NCI-H187 treated with DMSO at 0.1 percent for 48 hours (cell line): ENCODE measurements at regions not wholly inside any gene's neighbourhood (a gene's known extent, or its start where the extent isn't known, plus 50 kb on each side); places are given as distances from the start of the nearest gene placed in this dataset.
"Not testable (repeated sequence)": the region's sequence is repeated elsewhere in the genome, so short reads cannot be mapped to it uniquely, and the experiment has no call there.

Experiments
- DNase-seq: peaks from one replicate; lab custom pipeline; 2025; lab: John Stamatoyannopoulos, UW

DNA sequence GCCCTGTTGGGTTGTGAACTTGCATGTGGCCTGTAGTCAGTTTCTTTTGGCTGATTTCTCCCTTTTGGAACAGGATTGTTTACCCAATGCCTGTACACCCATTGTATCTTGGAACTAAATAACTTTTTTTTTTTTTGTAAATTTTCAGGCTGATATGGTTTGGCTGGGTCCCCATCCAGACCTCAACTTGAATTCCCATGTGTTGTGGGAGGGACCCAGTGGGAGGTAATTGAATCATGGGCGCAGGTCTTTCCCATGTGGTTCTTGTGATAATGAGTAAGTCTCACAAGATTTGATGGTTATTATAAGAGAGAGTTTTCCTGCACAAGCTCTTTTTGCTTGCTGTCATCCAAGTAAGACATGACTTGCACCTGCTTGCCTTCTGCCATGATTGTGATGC, 253.8 kb upstream of the GBE1 start:
- no peak for DNase-seq

DNA sequence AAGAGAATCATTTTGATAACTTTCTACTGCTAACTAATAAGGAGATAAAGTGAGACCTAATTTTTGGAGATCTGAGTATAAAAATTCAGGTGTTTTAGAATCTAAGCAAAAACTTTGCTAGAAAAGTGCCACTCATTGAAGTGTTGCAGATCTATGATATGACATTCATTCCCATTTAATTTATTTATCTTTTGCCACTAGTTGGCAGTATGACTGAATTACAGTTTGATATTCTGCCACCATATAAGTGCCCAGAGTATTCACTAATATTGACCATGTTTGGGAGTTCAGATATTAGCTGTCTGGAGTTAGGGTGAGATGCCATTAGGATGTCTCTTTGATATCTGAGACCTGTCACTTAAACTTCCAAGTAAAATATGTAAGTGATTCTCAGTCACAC, 251.3 kb upstream of the GBE1 start:
- DNase-seq = no peak

DNA sequence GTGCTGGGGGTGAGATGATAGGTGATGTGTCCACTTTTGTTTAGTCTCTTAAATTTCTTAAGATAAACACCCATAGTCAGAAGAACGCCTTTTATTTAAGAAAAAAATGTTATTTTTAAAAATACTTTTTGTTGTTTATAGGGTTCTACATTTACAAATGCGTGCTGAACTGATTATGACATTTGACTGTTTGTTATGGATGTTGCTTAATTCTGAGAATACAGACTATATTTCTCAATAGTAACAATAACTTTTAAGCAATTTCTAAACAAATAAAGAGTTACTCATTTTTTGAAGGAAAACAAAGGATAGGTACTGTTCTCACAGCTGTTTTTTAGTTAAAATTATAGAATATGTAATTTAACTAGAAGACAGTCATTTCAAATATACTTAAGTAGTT, 249.9 kb upstream of the GBE1 start:
- DNase-seq = no peak

DNA sequence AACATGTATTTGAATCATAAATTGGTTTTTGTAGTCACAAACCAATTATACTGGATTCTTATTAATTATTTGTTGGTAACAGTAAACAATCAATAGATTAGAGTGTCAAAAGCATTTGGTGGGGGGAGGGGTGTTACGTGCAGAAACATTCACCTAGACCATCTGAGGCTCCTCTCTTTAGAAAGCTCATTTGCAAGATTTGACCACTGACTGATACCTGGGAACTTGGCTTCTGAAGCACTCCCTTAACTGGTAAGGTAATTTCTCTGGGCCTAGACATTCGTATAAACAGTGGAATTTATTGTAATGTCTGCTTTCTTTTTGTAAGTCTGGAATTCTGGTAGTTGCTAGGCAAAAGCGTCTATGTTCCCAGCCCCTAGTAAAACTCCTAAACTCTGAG, 243.8 kb upstream of the GBE1 start:
- no peak for DNase-seq

DNA sequence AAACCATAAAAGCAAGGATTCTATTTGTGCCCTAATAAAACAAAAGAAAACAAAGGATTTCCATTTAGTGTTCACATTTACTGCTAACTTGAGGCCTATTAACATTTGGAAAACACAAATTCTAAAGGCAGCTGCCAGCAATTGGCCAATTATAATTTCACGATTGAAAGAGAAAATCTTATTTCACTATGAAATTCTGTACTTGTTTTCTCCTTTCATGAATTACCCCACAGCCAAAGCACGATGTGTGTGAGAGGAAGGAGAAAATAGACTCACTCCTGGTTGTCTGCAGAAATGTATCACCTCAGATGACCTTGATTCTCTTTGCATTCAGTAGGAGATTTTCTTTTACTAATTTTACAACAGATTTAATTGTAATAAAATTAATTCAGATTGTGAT, 242.8 kb upstream of the GBE1 start:
- no peak for DNase-seq

DNA sequence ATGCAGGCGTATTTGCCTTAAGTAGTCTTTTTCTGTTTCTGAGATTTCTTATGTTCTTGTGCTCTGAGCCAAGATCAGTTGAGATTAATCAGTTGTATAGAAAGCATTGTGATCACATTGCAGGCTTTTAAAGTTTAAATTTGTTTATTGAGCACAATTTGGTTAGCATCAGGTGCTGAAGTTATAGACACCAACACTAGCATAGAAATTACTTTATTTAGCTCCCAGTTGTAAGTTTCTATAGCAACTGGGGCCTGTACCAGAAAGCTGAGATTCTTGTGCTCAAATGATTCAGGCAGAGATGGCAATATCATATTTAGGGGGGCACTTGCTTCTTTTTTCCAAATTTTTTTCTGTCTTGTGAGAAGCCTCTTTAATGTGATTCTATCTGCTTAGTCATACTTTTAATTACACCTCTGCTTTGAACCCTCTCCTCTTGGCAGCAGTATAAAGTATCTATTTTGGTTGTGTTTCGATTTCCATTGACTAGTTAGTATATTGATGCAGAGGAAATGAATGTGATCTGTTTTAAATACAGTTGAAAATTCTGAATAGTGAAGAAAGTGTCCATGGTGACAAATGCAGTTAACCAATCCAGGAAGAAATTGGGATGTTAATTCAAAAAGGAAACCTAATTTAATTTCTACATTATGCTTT, 241.7 kb upstream of the GBE1 start:
- DNase-seq = no peak

DNA sequence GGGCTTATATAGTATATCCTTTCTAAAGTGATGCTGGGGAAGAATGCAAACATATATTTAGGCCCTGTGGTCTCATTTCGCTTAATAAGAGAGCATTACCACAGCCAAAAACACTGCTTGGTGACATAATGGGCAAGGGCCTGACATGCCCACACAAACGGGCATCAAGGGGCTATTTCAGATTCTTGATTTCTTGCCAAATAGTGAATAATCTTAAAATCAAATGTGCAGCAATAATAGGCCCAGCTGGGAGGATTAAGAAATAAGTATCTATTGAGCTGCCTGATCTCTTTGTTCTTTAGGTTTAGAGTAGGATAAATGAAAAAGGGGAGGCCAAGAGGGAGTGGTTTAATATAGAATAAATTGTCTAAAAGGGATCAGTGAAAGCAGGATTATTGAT, 241.0 kb upstream of the GBE1 start:
- DNase-seq = no peak

DNA sequence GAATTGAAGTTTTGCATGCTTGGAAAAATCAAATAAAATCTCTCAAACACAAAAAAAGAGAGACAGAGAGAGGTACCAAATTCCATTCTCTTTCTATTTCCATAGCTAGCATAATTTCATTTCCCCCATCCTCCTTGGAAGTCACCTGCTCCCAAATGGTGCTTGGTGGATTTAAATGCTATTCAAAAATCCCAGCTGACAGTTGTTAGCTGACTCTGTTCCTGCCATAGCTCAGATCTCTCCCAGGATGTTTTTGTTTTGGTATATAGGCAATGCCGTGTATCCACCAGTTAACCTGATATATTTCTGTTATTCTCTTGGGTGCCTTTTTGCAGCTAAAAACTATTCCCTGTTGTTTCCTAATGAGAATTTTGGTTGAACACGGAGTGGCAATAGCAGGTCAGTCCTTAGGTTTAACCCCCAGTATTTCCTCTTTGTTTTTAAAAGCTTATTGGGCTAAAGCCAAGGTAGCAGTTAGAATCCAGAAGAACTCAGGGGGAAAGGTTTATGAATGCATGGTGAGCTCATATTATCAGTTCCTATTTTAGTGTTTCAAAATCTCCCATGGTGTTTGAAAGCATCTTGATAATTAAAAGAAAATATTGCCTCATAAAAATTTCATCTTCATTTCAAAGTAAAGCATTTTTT, 240.0 kb upstream of the GBE1 start:
- DNase-seq = no peak

DNA sequence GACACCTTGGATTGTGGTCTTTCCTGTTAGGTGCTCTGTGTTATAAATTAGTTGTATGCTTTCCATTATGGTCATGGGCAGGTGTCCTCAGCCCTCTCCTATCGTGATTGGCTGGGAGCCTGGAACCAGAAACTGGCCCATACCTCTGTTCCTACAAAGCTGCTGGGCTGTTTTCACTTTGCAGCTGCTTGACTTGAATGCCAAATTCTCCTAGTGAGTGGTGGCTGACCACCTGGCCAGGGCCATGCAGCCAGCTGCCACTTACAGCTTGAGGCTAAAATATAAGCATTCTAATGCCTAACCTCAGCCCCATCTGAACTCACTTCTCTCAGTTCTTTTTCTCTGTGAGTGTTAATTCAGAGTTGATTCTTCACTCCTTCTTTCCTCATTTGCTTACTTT, 239.3 kb upstream of the GBE1 start:
- DNase-seq = no peak

DNA sequence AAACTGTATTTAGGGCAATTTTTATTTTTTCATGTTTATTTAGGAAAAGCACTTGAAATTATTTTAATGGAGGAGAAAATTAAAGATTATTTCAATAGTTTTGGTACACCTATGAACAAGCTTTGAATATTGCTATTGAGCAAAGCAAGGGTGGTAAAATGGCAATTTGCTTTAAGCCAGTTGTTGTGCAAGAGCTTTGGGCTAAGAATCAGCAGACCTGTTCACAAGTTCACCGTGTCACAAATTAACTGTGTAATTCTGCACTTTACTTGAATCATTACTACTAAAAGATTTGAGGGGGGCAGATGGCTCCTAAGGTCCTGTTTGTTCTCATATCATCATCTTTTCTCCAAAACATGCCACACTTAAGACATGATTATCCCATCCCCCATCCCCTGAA, 238.9 kb upstream of the GBE1 start:
- DNase-seq = no peak

DNA sequence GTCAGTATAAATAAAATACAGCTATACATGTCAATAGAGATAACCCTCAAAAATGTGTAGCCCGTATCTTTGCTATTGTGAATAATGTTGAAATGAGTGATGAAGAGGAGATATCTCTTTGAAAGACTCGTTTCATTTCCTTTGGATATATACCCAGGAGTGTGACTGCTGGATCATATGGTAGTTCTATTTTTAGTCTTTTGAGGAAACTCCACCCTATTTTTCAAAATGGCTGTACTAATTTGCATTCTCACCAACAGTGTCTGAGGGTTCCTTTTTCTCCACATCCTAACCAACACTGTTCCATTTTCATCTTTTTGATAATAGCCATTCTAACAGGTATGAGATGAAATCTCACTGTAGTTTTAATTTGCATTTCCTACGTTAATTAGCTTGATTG, 237.5 kb upstream of the GBE1 start:
- no peak for DNase-seq

DNA sequence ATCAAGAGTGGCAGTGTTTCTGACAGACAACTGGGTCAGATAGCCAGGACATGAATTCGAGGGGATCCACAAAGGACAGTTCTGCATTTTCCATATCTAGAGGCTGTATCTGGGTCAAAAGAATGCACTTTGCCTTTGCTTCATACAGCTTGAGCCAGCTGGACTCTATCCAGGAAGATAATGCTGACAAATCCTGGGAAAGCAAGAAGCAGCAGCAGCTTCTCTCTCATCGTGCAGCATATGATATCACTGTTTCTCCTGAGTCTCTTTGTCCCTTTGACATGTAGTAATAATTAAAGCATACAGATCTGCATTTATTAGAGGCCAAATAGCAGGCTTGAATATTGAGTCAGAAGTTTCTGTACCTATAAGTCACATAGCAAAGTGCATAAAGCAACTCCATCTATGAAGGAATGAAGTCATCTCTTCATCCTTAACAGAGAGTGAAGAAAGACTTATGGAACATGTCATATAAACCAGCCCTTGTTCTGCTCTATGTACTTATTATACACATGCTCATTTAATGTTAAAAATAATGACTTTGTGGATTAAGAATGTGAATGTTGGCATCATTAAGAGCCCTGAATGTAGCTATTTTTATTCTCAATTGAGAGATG, 236.8 kb upstream of the GBE1 start:
- no peak for DNase-seq

DNA sequence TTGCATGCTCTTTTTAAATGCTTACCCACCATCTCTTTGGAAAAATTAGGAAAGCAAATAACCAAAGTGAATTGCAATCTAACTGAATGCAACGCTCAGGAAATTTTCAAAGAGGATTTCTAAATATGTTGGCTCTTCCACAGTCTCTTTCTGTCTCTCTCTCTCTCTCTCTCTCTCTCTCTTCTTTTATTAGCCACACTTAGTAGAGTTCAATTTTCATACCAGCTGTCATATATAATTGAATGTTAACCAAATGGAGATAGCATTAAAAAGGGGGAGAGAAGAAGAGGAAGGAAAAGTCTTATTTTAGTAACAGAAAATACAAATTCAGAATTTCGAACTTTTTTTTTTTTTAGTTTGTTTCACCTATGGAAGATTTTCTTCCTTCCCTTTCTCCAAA, 235.9 kb upstream of the GBE1 start:
- DNase-seq = no peak

DNA sequence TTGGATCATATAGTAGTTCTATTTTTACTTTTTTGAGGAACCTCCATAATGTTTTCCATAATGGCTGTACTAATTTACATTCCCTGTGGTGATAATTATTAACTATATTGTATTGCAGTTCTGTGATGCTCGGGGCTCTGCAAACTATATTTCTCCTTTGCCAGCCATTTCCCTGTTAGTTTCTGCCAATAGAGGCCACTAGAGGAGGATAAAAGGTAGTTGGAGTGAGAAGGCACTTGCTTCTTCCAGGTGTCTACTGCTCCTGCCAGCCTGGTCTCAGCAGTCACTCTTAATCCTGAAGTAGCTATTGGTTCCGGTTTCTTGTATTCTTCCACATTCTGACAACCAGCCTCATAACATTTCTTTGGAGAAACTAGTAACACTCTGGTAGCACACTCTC, 233.9 kb upstream of the GBE1 start:
- DNase-seq = no peak

DNA sequence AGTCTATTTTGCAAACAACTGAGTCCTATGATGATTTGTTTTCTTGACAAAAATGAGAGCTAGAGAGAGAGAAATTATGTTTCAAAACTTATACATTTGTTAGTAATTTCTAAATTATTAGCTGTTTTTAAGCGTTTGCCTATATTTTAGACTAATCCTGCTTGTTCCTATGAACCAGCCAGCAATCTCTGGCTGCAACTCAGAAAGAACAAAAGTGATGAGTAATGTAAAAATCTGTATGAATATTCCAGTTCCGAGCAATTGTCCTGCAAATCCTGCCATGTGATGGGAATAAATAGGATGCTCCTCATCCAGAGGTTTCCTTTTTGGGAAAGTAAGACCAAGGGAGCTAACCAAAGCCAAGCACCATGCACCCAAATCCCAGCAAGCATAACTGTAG, 228.3 kb upstream of the GBE1 start:
- DNase-seq = no peak

DNA sequence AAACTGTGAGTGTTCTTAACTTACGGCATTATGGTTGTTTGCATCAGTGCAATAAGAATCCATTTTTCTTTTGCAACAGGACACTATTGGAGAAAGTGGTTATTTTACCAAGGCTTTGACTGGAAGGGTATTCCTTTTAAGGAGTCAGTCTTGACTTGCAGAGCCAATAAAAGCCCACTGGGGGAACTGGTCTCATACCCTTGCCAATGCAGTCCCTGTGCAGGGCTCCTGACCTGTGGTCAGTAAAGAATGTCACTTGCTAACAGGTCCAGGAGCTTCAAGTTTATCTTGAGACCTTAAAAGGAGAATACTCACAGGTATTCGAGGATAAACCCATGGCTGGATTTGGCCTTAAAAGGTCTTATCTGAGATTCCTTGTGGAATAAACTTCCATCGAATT, 227.8 kb upstream of the GBE1 start:
- no peak for DNase-seq

DNA sequence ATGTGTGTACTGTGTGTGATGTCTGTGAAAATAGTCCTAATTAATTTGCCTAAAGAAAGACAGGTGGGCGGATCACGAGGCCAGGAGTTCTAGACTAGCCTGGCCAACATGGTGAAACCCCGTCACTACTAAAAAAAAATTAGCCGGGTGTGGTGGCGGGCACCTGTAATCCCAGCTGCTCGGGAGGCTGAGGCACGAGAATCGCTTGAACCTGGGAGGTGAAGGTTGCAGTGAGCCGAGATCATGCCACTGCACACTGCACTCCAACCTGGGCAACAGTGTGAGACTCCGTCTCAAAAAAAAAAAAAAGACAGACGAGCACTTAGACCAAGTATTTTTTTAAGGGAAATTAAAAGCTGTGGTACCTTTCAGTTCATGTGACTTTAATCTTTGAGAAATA, 226.0 kb upstream of the GBE1 start:
- not testable (repeated sequence) for DNase-seq

DNA sequence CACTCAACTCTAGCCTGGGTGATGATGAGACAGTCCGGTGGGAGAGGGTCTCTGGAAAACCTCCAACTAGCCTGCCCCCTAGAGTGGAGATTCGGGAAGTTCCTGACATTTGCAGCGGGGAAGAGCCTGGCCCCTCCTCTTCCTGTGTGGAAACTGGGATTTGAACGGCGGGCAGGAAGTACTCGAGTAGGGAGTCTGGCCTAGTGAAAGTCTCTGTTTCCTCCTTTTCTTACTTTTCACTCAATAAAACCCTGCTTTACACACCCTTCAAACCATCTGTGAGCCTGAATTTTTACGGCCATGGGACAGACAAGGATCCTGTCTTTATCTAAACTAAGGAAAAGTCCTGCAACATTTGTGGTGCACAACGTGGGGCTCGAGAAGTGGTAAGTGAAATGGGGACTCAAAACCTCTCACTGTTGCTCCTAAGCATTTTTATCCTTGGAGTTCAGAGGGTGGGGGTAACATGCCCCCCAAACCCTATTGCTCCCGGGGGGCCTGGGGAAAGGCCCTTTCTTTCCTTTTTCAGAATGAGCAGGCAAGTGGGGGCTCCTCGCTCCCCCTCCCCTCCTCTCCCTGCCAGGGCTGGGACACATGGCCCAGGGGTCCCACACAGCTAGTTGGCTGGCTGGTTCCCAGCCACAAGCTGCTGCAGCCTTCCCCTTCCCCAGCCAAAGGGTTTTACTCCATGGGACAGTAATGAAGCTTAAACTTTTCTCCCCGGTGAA, 224.7 kb upstream of the GBE1 start:
- DNase-seq = no peak

DNA sequence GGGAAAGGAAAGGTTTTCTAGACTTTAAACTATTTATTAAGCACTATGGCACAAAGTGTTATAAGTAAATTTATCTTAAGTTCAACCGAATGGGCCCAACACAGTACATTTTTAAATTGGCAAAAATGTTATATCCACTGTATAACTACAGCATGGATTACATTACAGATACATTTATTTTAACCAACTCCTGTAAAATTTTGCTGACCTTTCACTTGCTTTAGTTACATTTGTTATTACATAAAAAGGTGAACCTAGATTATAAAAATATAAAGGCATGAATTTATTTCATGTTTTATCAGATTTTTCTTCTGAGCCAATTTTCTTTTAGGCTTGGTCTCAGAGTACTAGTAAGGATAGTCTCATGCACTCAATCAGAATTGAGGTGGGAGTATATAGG, 221.9 kb upstream of the GBE1 start:
- DNase-seq = no peak

DNA sequence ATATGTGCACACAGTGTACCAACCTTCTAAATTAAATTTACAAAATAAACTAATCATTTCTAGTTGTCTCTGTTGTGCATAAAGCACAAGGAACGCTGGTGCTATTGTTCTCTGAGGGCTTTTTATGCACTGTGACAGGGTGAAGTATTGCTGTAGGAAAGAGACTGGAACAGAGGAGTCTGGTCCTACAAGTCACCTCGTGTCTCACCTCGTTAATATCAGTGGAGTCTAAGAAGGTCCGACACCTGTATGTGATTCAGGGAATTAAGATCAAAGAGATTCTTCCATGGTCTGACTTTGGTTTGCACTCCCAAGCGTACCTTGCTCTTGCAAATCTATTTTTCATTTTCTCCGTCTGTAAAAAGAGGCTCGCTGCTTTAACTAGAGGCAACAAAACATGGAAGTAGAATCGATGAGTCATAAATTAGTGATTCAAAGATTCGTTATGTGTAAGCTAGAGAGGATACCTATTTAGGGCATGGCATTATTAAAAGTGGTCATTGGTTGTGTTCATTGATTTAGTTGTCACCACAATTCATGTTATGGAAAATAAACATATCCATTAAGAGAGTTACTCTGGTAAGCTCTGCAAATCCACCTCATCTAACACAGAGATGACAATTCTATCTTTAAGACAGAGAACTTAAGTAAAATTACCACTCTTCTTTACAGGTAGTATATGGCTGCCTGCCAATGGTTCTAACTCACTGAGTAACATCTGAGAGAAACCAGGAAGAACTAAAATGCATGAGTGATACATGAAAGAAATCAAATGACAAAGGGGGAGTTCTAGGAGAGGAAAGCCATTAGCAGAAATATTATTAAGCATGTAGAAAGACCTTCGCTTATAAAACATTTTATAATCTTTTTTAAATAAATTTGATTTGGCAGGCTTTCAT, 219.4 kb upstream of the GBE1 start:
- DNase-seq = no peak

DNA sequence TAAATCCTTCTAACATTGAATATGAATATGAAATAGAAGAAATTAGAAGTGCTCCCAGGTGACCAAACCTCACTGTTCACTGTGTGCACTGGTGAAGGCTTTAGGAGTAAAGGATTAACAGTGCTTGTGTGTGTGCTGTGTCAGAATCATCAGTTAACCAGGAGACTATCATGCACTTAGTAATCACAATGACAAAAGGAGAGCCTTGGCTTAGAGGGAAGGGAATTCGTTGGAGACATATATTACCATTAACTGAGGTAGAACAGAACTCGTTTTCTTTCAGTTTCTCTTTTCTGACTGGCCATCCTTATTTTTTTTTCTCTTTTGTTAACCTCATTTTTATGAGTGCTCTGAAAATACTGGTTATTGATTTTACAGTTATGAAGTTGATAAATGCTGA, 213.3 kb upstream of the GBE1 start:
- no peak for DNase-seq

DNA sequence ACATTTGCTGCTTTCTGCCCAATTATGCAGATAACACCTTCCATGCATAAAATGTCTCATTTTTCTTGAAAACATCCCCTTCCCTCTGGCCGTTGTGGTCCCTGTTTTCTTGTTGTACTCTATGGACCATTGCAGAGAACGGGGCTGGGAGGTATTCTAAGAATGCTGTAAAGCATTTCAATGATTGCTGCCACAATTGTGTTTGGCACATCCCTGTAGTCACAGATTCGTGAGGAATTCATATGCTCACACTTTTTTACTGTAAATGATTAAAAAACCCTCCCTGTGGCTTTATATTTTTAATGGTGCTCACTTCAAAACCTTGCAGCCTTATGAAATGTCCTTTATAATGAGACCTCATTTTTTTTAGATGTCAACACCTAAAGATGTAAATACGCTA, 207.2 kb upstream of the GBE1 start:
- no peak for DNase-seq
